HG02571 (cell line): ENCODE measurements at regions not wholly inside any gene's neighbourhood (a gene's known extent, or its start where the extent isn't known, plus 50 kb on each side); places are given as distances from the start of the nearest gene placed in this dataset.
"Not testable (repeated sequence)": the region's sequence is repeated elsewhere in the genome, so short reads cannot be mapped to it uniquely, and the experiment has no call there.

Experiments used
- ATAC-seq: cut with Tn5 transposase; IDR thresholded peaks from one replicate; pipeline ENCODE4 v1.9.1; 2021; ENCODE audit warnings: mild to moderate bottlenecking, moderate library complexity; ENCODE audit not compliant: unreplicated experiment

- ATAC-seq: not testable (repeated sequence)
Measured at GRCh38 chr5:56665117-56665516, 150.2 kb upstream of the MAP3K1 start.

- ATAC-seq: no peak
Measured at GRCh38 chr5:56664025-56664424, 151.3 kb upstream of the MAP3K1 start.

DNA sequence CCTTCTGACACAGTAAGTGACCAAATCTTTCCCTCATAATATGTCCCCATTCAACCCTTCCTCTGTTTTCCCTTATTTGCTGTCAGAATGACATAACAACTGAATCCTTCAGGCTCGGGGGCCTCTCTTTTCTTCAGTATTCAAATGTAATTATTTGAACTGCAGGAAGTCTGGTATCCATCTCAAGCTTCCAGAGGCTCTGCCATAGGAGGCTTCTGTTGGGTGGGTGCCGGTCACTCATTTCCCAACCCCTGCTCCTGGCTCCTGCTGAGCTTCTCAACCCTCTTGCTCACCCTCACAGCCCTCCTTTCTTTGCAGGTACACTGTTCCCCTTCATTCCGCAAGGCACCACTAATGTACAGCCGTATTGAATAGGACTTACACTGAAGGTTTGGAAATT is 151.8 kb upstream of the MAP3K1 start:
- no peak for ATAC-seq

- ATAC-seq: no peak
Measured at GRCh38 chr5:56662893-56663292, 152.5 kb upstream of the MAP3K1 start.

DNA sequence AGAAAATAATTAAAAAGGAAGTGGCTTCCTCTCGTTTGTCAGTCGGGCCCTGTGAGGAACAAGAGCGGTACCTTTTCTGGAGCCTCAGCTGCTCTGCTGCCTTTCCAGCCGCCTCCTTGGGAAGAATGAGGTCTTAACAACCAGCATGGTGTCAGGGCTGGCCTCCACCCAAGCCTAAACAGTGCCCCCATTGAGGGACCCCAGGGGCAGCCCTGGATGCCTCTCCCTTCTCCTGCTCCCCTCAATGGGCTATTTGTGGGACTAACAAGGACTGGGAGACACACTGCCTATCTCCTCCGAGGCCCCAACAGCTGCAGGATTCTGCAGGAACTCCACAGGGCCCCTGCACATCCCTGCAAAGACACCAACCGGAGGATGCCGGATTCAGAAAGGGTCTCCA is 155.4 kb upstream of the MAP3K1 start:
- no peak for ATAC-seq

DNA sequence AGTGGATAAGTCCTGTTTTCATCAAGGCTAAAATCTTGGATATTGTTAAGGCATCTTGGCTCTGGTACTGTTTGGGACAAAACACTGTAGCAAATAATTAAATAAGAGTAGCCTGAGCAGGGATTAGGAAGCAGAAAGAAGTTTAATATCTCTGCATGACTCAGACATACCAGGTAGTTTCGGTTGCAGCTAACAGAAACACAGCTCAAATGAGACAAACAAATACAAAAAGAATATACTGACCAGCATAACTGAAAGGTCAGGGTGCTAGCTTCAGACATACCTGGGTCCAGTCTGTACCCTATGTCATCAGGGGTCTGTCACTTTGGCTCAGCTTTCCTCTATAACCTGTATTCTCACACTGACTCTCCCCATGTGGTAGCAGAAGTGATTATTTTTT is 156.4 kb upstream of the MAP3K1 start:
- no peak for ATAC-seq

- no peak for ATAC-seq
Measured at GRCh38 chr5:56656846-56657726, 158.3 kb upstream of the MAP3K1 start.

GRCh38 chr5:56651893-56652292 is 163.5 kb upstream of the MAP3K1 start:
- ATAC-seq: no peak

- ATAC-seq: no peak
Measured at GRCh38 chr5:56650386-56650785, 165.0 kb upstream of the MAP3K1 start.

DNA sequence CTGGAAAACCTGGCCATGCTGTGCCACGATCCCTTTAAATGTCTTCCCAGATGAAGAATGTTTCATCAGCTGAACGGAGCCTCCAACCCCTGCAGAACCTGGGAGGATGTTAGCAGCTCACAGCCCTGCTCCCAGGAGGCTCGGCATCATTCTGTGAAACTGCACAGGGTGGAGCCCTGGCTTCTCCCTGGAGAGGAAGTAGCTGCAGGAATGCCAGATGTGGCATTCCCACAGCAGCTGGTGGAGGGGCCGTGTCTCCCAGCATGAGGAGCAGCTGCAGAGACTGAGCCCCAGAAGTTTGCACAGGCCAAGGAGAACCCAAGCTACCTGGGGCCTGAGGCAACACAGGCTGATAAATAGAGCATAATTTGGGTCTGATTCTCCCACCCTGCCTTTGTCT is 165.8 kb upstream of the MAP3K1 start:
- no peak for ATAC-seq

DNA sequence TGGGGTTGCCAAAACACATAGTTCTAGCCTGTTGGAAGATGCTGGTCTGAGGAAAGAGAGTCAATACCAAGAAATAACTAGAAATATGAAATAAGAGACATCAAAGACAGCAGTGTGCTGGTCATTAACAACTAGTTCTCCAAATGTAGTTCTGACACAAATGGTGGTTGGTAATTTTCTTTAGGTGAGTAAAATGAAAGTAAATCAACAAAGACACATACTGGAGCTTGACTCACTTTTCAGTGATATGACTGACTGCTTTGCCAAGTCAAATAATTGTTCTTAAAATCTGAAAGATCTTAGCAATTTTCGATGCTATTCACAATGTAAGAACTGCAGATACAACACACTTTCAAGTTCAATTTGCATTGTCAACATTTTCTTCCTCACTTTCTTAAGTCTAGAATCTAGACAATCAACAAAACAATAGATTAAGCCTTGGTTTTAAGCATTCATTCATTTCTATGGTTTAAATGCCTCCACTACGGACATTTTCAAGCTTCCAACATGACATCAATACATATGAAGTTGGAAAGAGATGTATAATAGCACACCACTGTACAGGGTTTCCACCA is 166.8 kb upstream of the MAP3K1 start:
- no peak for ATAC-seq

DNA sequence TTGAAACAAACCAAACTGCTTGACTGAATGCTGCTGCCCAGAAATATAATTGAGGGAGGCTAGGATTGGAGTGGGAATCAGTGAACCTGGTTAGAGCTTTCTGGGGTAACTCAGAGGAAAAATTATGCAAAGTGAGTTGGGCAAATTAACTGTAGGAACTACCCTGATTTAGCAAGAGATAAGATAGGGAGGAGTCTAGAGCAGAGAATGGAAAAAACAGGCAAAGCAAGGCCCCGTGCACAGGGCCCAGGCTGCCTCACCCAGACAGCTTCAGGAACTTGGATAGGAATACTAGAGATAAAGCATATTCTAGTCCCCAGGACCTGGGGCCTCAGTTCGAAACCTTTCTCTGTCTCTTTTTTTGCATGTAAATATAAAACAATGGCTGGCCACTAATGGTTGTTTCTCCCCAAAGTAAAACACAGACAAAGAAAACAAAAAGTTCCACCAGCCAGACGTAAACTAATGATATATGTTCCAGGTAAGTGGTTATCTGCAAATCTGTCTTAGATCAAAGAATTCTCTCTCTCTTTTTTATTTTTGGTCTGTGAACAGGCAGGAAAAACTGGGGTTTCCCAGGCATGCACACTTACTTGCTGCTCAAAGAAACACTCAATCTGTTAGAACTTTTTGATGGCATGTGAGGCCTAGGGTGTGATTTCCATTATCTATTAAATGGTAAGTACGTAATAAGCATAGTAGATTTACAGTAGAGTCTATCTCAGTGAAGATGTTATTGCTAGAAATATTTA is 168.1 kb upstream of the MAP3K1 start:
- ATAC-seq: no peak

- ATAC-seq: no peak
Measured at GRCh38 chr5:56641635-56642260, 173.6 kb upstream of the MAP3K1 start.

DNA sequence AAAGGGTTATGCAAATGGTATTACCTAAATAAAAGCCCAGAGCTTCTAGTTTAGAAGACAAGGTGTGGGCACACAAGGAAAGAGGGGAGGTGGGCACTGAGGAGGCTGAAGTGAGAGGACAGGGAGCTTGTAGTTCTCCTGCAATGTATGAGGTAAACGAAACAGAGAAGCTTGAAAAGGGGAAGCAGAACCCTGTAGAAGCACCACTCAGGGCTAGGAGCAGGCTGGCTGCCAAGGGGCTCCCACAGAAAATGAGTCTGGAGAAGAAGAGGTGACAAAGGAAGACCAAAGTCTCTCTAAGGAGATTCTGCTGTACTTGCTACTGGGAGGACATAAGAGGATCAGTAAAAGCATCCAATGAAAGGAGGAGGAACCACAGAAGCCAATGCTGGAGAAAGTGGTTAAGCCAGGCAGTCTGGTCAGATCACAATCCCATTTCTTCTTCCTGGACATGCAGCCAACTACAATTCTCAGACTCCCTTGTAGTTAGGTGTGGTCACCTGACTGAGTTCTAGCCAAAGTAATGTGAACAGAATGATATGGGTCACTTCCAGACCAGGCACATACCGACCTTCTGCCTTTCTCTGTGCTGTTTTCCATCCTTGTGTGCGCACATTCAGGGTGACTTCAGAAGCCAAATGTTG is 174.5 kb upstream of the MAP3K1 start:
- no peak for ATAC-seq

GRCh38 chr5:56639476-56639875 is 175.9 kb upstream of the MAP3K1 start:
- no peak for ATAC-seq

DNA sequence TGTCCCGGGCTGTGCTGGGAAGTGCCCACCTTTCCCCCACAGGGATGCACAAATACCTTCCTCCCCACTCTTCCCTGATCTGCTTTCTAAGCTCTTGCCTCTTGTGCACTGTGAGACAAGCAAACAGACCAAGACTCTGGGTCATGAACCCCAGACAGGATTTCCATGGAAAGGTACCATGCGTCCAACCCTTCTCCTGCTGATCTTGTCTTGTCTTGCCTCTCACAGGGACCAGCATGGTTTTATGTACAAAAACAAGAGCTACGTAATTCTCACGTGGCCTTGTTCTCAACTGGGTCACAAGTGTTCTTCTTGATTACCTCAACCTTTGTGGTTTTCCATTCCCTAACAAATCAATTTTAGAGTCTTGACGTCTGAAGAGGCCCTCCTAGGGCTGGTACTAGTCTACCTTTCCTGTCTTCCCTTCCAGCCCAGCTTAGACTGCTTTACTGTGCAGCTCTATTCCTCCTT is 176.5 kb upstream of the MAP3K1 start:
- ATAC-seq: no peak

DNA sequence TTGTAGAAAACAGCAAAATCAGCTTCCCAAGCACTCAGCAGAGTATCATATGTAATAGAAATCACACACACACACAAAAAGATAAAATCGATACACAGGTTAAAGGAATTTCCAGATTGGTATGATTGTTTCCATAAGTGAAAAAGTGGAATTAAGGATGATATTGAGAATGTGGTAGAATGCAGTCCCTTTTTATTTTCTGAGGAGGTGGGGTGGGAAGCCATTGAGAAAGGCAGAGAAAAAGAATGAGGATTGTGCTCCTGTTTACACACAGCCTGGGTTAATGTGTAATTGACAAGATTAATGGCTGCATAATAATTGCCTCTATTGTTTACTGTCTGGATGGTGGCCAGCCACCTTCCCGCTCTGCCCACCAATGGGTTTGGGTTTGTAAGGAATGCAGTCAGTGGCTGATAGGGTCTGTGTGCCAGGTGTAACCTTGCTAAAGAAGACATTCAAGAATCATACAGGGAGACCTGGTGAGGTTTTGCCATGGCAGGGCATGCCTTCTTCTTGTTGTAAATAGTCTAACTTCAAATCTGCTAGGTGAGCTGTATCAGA is 177.2 kb upstream of the MAP3K1 start:
- no peak for ATAC-seq

GRCh38 chr5:56637321-56637920 is 177.9 kb upstream of the MAP3K1 start:
- no peak for ATAC-seq

GRCh38 chr5:56633950-56634349 is 181.4 kb upstream of the MAP3K1 start:
- no peak for ATAC-seq

DNA sequence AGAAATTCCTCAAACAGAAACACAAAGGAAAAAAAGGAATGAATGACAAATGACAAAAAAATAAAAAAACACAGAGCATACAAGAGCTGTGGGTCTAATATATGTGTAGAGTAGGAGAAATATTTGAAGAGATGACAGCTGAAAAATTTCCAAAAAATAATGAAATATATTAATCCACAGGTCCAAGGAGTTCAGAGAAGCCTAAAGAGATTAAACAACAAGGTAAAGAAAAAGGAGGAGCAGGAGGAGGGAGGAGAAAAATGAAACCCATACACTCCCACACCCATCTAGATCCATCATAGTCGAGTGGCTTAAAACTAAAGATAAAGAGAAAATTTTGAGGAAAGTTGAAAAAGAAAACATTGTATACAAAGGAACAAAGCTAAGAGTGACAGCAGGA is 182.4 kb upstream of the MAP3K1 start:
- ATAC-seq: no peak
